T-helper 1 cell (primary cell): ENCODE measurements at regions not wholly inside any gene's neighbourhood (a gene's known extent, or its start where the extent isn't known, plus 50 kb on each side); places are given as distances from the start of the nearest gene placed in this dataset.

Experiments used
- DNase-seq, 5 donors: peaks; one replicate each; pipeline ENCODE4 v3.0.0-alpha.2; 2012 to 2020

GRCh38 chr10:112000466-112000865, 183.1 kb downstream of the GPAM start:
- no peak for DNase-seq

- no peak for DNase-seq
Observed at GRCh38 chr10:112002206-112002605, 181.4 kb downstream of the GPAM start.

GRCh38 chr10:112004075-112004474, 179.5 kb downstream of the GPAM start:
- DNase-seq: no peak

- DNase-seq: no peak
Observed at GRCh38 chr10:112005044-112005443, 178.5 kb downstream of the GPAM start.

GRCh38 chr10:112006407-112006806, 177.2 kb downstream of the GPAM start:
- DNase-seq: no peak

- DNase-seq: no peak
Observed at GRCh38 chr10:112006831-112007230, 176.7 kb downstream of the GPAM start.

- no peak for DNase-seq
Observed at GRCh38 chr10:112022196-112022595, 161.4 kb downstream of the GPAM start.

- DNase-seq: no peak
Observed at GRCh38 chr10:112024079-112024478, 159.5 kb downstream of the GPAM start.

- no peak for DNase-seq
Observed at GRCh38 chr10:112025228-112025627, 158.3 kb downstream of the GPAM start.

GRCh38 chr10:112026438-112026837, 157.1 kb downstream of the GPAM start:
- DNase-seq: no peak

GRCh38 chr10:112027731-112028280, 155.8 kb downstream of the GPAM start:
- DNase-seq: no peak

GRCh38 chr10:112030431-112030830, 153.1 kb downstream of the GPAM start:
- DNase-seq: no peak

GRCh38 chr10:112039823-112040222, 143.7 kb downstream of the GPAM start:
- no peak for DNase-seq

- no peak for DNase-seq
Observed at GRCh38 chr10:112040696-112041095, 142.9 kb downstream of the GPAM start.

- DNase-seq: no peak
Observed at GRCh38 chr10:112045938-112046337, 137.6 kb downstream of the GPAM start.

GRCh38 chr10:112047674-112048073, 135.9 kb downstream of the GPAM start:
- DNase-seq: no peak

GRCh38 chr10:112052166-112052565, 131.4 kb downstream of the GPAM start:
- DNase-seq: no peak

GRCh38 chr10:112053895-112054294, 129.7 kb downstream of the GPAM start:
- DNase-seq: no peak

GRCh38 chr10:112054516-112054915, 129.0 kb downstream of the GPAM start:
- no peak for DNase-seq

GRCh38 chr10:112057072-112057471, 126.5 kb downstream of the GPAM start:
- DNase-seq: no peak

- no peak for DNase-seq
Observed at GRCh38 chr10:112059220-112059619, 124.3 kb downstream of the GPAM start.

- DNase-seq: no peak
Observed at GRCh38 chr10:112071596-112072133, 111.9 kb downstream of the GPAM start.

GRCh38 chr10:112078003-112078402, 105.6 kb downstream of the GPAM start:
- no peak for DNase-seq

- no peak for DNase-seq
Observed at GRCh38 chr10:112080231-112080630, 103.3 kb downstream of the GPAM start.

GRCh38 chr10:112082120-112082519, 101.4 kb downstream of the GPAM start:
- DNase-seq: no peak
